PC-3 (cell line): ENCODE measurements at regions not wholly inside any gene's neighbourhood (a gene's known extent, or its start where the extent isn't known, plus 50 kb on each side); places are given as distances from the start of the nearest gene placed in this dataset.

ENCODE experiments used
- ATAC-seq: fragments of 200-7000 bp; cut with Tn5 transposase; 2 replicates; pipeline ENCODE4 v1.9.1; 2020; ENCODE audit warnings: mild to moderate bottlenecking, moderate library complexity
- BruUV-seq: library from RNA; stranded (reverse); fragments of 400-500 nt; replicated peaks from 2 replicates; lab custom pipeline; 2021; lab: Mats Ljungman, UMichigan
- CTCF ChIA-PET: fragments of 300-600 bp; sonication (Branson Sonifier 250); formaldehyde crosslinking; loops from one replicate; lab custom pipeline; 2022; ENCODE audit warnings: antibody characterized with exemption; lab: Charles Lee
- POLR2A ChIA-PET: fragments of 300-600 bp; sonication (Branson Sonifier 250); formaldehyde crosslinking; loops from one replicate; lab custom pipeline; 2022; ENCODE audit warnings: antibody characterized with exemption; ENCODE audit not compliant: unreplicated experiment; lab: Charles Lee
- DNase-seq: peaks from one replicate; pipeline ENCODE4 v3.0.0-alpha.2; 2015
- H2AFZ ChIP-seq: fragments of 300-600 bp; sonication (generic); 2 replicates; pipeline ENCODE4 v1.6.0; 2016; ENCODE audit warnings: antibody characterized with exemption, low read length
- H3F3A ChIP-seq: fragments of 300-600 bp; sonication (generic); one replicate; pipeline ENCODE4 v1.6.0; 2017; ENCODE audit warnings: antibody characterized with exemption, low read length, control low read depth, mild to moderate bottlenecking; ENCODE audit not compliant: unreplicated experiment
- H3K27ac ChIP-seq: fragments of 300-600 bp; sonication (generic); 2 replicates; pipeline ENCODE4 v1.5.1; 2016; ENCODE audit warnings: mild to moderate bottlenecking, low read length
- H3K27me3 ChIP-seq: fragments of 300-600 bp; sonication (generic); 2 replicates; pipeline ENCODE4 v1.6.1; 2016; ENCODE audit warnings: low read length, mixed read lengths
- H3K36me3 ChIP-seq: fragments of 300-600 bp; sonication (generic); 2 replicates; pipeline ENCODE4 v1.6.1; 2016; ENCODE audit warnings: low read depth, mixed run types, low read length, mixed read lengths
- H3K4me1 ChIP-seq: fragments of 300-600 bp; sonication (generic); 2 replicates; pipeline ENCODE4 v1.5.1; 2016; ENCODE audit warnings: low read length; ENCODE audit not compliant: insufficient read depth
- H3K4me2 ChIP-seq: fragments of 300-600 bp; sonication (generic); 2 replicates; pipeline ENCODE4 v1.6.0; 2016; ENCODE audit warnings: low read length
- H3K4me3 ChIP-seq: fragments of 300-600 bp; sonication (generic); 2 replicates; pipeline ENCODE4 v1.5.1; 2016; ENCODE audit warnings: mild to moderate bottlenecking, low read length, mixed read lengths
- H3K79me2 ChIP-seq: fragments of 300-600 bp; sonication (generic); 2 replicates; pipeline ENCODE4 v1.6.1; 2017; ENCODE audit warnings: low read length, mixed read lengths
- H3K9ac ChIP-seq: fragments of 300-600 bp; sonication (generic); 2 replicates; pipeline ENCODE4 v1.6.0; 2016; ENCODE audit warnings: mild to moderate bottlenecking, low read length
- H3K9me2 ChIP-seq: fragments of 300-600 bp; sonication (generic); replicated peaks from 2 replicates; pipeline ENCODE4 v1.6.1; 2016; ENCODE audit warnings: mixed run types, low read length, mixed read lengths
- H3K9me3 ChIP-seq: fragments of 300-600 bp; sonication (generic); 2 replicates; pipeline ENCODE4 v1.6.1; 2016; ENCODE audit warnings: low read length, mixed read lengths
- H4K20me1 ChIP-seq: fragments of 300-600 bp; sonication (generic); 2 replicates; pipeline ENCODE4 v1.6.1; 2016; ENCODE audit warnings: low read length, mixed read lengths
- CTCF ChIP-seq: fragments of 300-600 bp; sonication (generic); conservative IDR thresholded peaks from 2 replicates; pipeline ENCODE4 v1.5.1; 2017; ENCODE audit warnings: antibody characterized with exemption, low read depth, mild to moderate bottlenecking, low read length
- EZH2 ChIP-seq: fragments of 300-600 bp; sonication (generic); IDR thresholded peaks from one replicate; pipeline ENCODE4 v1.6.1; 2017; ENCODE audit warnings: antibody characterized with exemption, mild to moderate bottlenecking, low read length; ENCODE audit not compliant: unreplicated experiment
- EZH2phosphoT487 ChIP-seq: fragments of 300-600 bp; sonication (generic); IDR thresholded peaks from 2 replicates; pipeline ENCODE4 v1.6.1; 2018; ENCODE audit warnings: mild to moderate bottlenecking, antibody characterized with exemption, low read length, borderline replicate concordance
- intact Hi-C: fragments of 100-400 bp; cut with micrococcal nuclease; formaldehyde crosslinking; loops from 2 replicates; pipeline ENCODE4 v1.9.0; 2023

GRCh38 chr2:59584958-59585357 lies 968.5 kb downstream of the BCL11A start:
- H3K27me3 ChIP-seq: no peaks in the 10 kb centered on the region
- H3K9ac ChIP-seq: no peak overlapping the region
- no TSS peak for BruUV-seq
- no peak overlapping the region for H3K4me2 ChIP-seq
- DNase-seq (no peak), ATAC-seq (no peak)
- TF ChIP-seq CTCF (peak; percentile 42; the same call in 1 of the 2 replicates), EZH2phosphoT487 (no peak)
- H4K20me1 ChIP-seq: no peaks in the 10 kb centered on the region
- H3K4me3 ChIP-seq: no peak overlapping the region
- H3K79me2 ChIP-seq: no peaks in the 10 kb centered on the region
- H3K4me1 ChIP-seq: no peaks in the 10 kb centered on the region
- no peak overlapping the region for H3K27ac ChIP-seq
- ChIA-PET CTCF (no interaction called here), POLR2A (no interaction called here)
- H3F3A ChIP-seq: no peaks in the 10 kb centered on the region
- no peaks in the 10 kb centered on the region for H3K36me3 ChIP-seq
- no peaks in the 10 kb centered on the region for H3K9me2 ChIP-seq
- H2AFZ ChIP-seq: no peak overlapping the region
- intact Hi-C loops: no loop called here
- H3K9me3 ChIP-seq: no peaks in the 10 kb centered on the region

- no peak for DNase-seq
- Histone ChIP-seq H3F3A (no peaks in the 10 kb centered on the region), H3K4me1 (no peaks in the 10 kb centered on the region), H3K79me2 (no peaks in the 10 kb centered on the region), H3K9me3 (no peaks in the 10 kb centered on the region), H3K4me2 (no peak overlapping the region), H3K27ac (no peak overlapping the region), H3K9me2 (no peaks in the 10 kb centered on the region), H3K9ac (no peak overlapping the region), H3K27me3 (peaks cover 3% of the 10 kb centered on the region; the same call in 1 of the 2 replicates), H3K4me3 (no peak overlapping the region), H4K20me1 (no peaks in the 10 kb centered on the region), H2AFZ (no peak overlapping the region), H3K36me3 (no peaks in the 10 kb centered on the region)
- no TSS peak for BruUV-seq
- intact Hi-C loops: no loop called here
- CTCF ChIA-PET: interaction anchor here (0.6 kb wide), 1 partner anchor 1050 kb away, joined by 4 read pairs; no protein-coding TSS in a partner anchor
- no peak for ATAC-seq
- POLR2A ChIA-PET: no interaction called here
- no peak for TF ChIP-seq EZH2
- TF ChIP-seq EZH2phosphoT487: no peak
- no peak for TF ChIP-seq CTCF
Observed at GRCh38 chr2:59583173-59583765, 970.2 kb downstream of the BCL11A start.

- BruUV-seq: no TSS peak
- H3F3A ChIP-seq: no peaks in the 10 kb centered on the region
- no peaks in the 10 kb centered on the region for H3K79me2 ChIP-seq
- no peak overlapping the region for H2AFZ ChIP-seq
- POLR2A ChIA-PET: no interaction called here
- ATAC-seq: no peak
- intact Hi-C loops: no loop called here
- CTCF ChIA-PET: no interaction called here
- TF ChIP-seq EZH2phosphoT487: no peak
- no peak for TF ChIP-seq CTCF
- TF ChIP-seq EZH2: no peak
- no peaks in the 10 kb centered on the region for H3K36me3 ChIP-seq
- H3K4me2 ChIP-seq: no peak overlapping the region
- H3K4me3 ChIP-seq: no peak overlapping the region
- no peaks in the 10 kb centered on the region for H4K20me1 ChIP-seq
- no peak for DNase-seq
- no peak overlapping the region for H3K27ac ChIP-seq
- no peak overlapping the region for H3K9ac ChIP-seq
- H3K9me2 ChIP-seq: no peaks in the 10 kb centered on the region
- H3K27me3 ChIP-seq: peaks cover 3% of the 10 kb centered on the region; the same call in 1 of the 2 replicates
- no peaks in the 10 kb centered on the region for H3K9me3 ChIP-seq
- no peaks in the 10 kb centered on the region for H3K4me1 ChIP-seq
Observed at GRCh38 chr2:59578349-59578748, 975.1 kb downstream of the BCL11A start.
